ENCODE measurements at regions not wholly inside any gene's neighbourhood (a gene's known extent, or its start where the extent isn't known, plus 50 kb on each side); places are given as distances from the start of the nearest gene placed in this dataset.

GRCh38 chr14:61621444-61621843 lies 73.9 kb upstream of the HIF1A start:
- Histone ChIP-seq H3F3A (ENCODE audit: control insufficient read depth, insufficient read depth) (no peaks in the 10 kb centered on the region), H3K9me3 (ENCODE audit: control insufficient read depth, insufficient read depth, low read length) (no peaks in the 10 kb centered on the region), H3K4me2 (ENCODE audit: low read length) (no peak overlapping the region), H3K4me1 (ENCODE audit: control insufficient read depth, low read length) (no peaks in the 10 kb centered on the region), H3K27ac (ENCODE audit: low read depth, low read length) (no peak overlapping the region), H4K20me1 (ENCODE audit: control insufficient read depth, insufficient read depth, low read depth, low read length) (no peaks in the 10 kb centered on the region), H3K79me2 (ENCODE audit: control insufficient read depth, low read length) (no peaks in the 10 kb centered on the region), H3K27me3 (ENCODE audit: control insufficient read depth, low read length) (no peaks in the 10 kb centered on the region), H3K9me2 (replicated peaks; ENCODE audit: control insufficient read depth, low read length) (no peaks in the 10 kb centered on the region), H3K36me3 (ENCODE audit: control insufficient read depth, low read length) (no peaks in the 10 kb centered on the region), H3K4me3 (ENCODE audit: low read length) (no peak overlapping the region)
- TF ChIP-seq CTCF (IDR thresholded peaks at IDR 0.05; ENCODE audit: low read depth, low read length, poor library complexity, severe bottlenecking) = no peak
- TF ChIP-seq EZH2phosphoT487 (IDR thresholded peaks at IDR 0.05; ENCODE audit: borderline replicate concordance, low read length) = no peak

- no peaks in the 10 kb centered on the region for H3K9me2 ChIP-seq (replicated peaks; ENCODE audit: control insufficient read depth, low read length)
- H3K27me3 ChIP-seq (ENCODE audit: control insufficient read depth, low read length) = no peaks in the 10 kb centered on the region
- no peak overlapping the region for H3K4me3 ChIP-seq (ENCODE audit: low read length)
- no peaks in the 10 kb centered on the region for H3K36me3 ChIP-seq (ENCODE audit: control insufficient read depth, low read length)
- no peaks in the 10 kb centered on the region for H4K20me1 ChIP-seq (ENCODE audit: control insufficient read depth, insufficient read depth, low read depth, low read length)
- H3F3A ChIP-seq (ENCODE audit: control insufficient read depth, insufficient read depth) = no peaks in the 10 kb centered on the region
- no peaks in the 10 kb centered on the region for H3K9me3 ChIP-seq (ENCODE audit: control insufficient read depth, insufficient read depth, low read length)
- no peak for TF ChIP-seq CTCF (IDR thresholded peaks at IDR 0.05; ENCODE audit: low read depth, low read length, poor library complexity, severe bottlenecking)
- no peak for TF ChIP-seq EZH2phosphoT487 (IDR thresholded peaks at IDR 0.05; ENCODE audit: borderline replicate concordance, low read length)
- no peaks in the 10 kb centered on the region for H3K79me2 ChIP-seq (ENCODE audit: control insufficient read depth, low read length)
- H3K4me1 ChIP-seq (ENCODE audit: control insufficient read depth, low read length) = no peaks in the 10 kb centered on the region
- no peak overlapping the region for H3K27ac ChIP-seq (ENCODE audit: low read depth, low read length)
- no peak overlapping the region for H3K4me2 ChIP-seq (ENCODE audit: low read length)
These were observed 73.3 kb upstream of the HIF1A start for GRCh38 chr14:61622051-61622450.

DNA sequence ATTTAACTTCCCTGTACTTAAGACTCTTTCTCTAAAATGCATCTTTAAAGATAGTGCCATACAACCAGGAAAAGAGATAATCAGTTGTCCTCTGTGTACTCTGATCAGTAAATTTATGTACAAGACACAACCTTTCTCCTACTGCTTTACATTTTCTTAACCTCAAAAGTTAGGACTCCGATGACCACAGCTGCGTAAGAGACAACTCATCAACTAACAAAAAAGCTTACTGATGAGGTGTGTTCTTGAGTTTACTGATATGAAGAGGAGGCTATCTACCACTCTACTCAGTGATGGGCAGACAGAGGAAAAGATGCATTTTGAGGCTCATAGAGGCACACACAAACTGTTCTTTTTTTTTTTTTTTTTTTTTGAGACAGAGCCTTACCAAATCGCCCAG lies 71.4 kb upstream of the HIF1A start:
- no peaks in the 10 kb centered on the region for H4K20me1 ChIP-seq (ENCODE audit: control insufficient read depth, insufficient read depth, low read depth, low read length)
- H3K4me3 ChIP-seq (ENCODE audit: low read length) = no peak overlapping the region
- TF ChIP-seq EZH2phosphoT487 (IDR thresholded peaks at IDR 0.05; ENCODE audit: borderline replicate concordance, low read length) = no peak
- H3K79me2 ChIP-seq (ENCODE audit: control insufficient read depth, low read length) = no peaks in the 10 kb centered on the region
- no peaks in the 10 kb centered on the region for H3K9me2 ChIP-seq (replicated peaks; ENCODE audit: control insufficient read depth, low read length)
- H3K27ac ChIP-seq (ENCODE audit: low read depth, low read length) = no peak overlapping the region
- H3K27me3 ChIP-seq (ENCODE audit: control insufficient read depth, low read length) = no peaks in the 10 kb centered on the region
- H3K4me1 ChIP-seq (ENCODE audit: control insufficient read depth, low read length) = no peaks in the 10 kb centered on the region
- no peaks in the 10 kb centered on the region for H3F3A ChIP-seq (ENCODE audit: control insufficient read depth, insufficient read depth)
- H3K4me2 ChIP-seq (ENCODE audit: low read length) = no peak overlapping the region
- no peaks in the 10 kb centered on the region for H3K36me3 ChIP-seq (ENCODE audit: control insufficient read depth, low read length)
- H3K9me3 ChIP-seq (ENCODE audit: control insufficient read depth, insufficient read depth, low read length) = no peaks in the 10 kb centered on the region

GRCh38 chr14:61625165-61625564 lies 70.1 kb upstream of the HIF1A start:
- no peaks in the 10 kb centered on the region for H3K4me1 ChIP-seq (ENCODE audit: control insufficient read depth, low read length)
- TF ChIP-seq EZH2phosphoT487 (IDR thresholded peaks at IDR 0.05; ENCODE audit: borderline replicate concordance, low read length) (no peak), CTCF (IDR thresholded peaks at IDR 0.05; ENCODE audit: low read depth, low read length, poor library complexity, severe bottlenecking) (no peak)
- H3K79me2 ChIP-seq (ENCODE audit: control insufficient read depth, low read length) = no peaks in the 10 kb centered on the region
- no peaks in the 10 kb centered on the region for H3K9me3 ChIP-seq (ENCODE audit: control insufficient read depth, insufficient read depth, low read length)
- H3K4me2 ChIP-seq (ENCODE audit: low read length) = no peak overlapping the region
- no peaks in the 10 kb centered on the region for H3K36me3 ChIP-seq (ENCODE audit: control insufficient read depth, low read length)
- no peaks in the 10 kb centered on the region for H3F3A ChIP-seq (ENCODE audit: control insufficient read depth, insufficient read depth)
- no peak overlapping the region for H3K27ac ChIP-seq (ENCODE audit: low read depth, low read length)
- no peaks in the 10 kb centered on the region for H3K9me2 ChIP-seq (replicated peaks; ENCODE audit: control insufficient read depth, low read length)
- no peaks in the 10 kb centered on the region for H3K27me3 ChIP-seq (ENCODE audit: control insufficient read depth, low read length)
- H3K4me3 ChIP-seq (ENCODE audit: low read length) = no peak overlapping the region
- H4K20me1 ChIP-seq (ENCODE audit: control insufficient read depth, insufficient read depth, low read depth, low read length) = no peaks in the 10 kb centered on the region
